ENCODE measurements at regions not wholly inside any gene's neighbourhood (a gene's known extent, or its start where the extent isn't known, plus 50 kb on each side); places are given as distances from the start of the nearest gene placed in this dataset.
A peak's percentile ranks its signal among the peaks of the same experiment; 100 is the strongest.

DNA sequence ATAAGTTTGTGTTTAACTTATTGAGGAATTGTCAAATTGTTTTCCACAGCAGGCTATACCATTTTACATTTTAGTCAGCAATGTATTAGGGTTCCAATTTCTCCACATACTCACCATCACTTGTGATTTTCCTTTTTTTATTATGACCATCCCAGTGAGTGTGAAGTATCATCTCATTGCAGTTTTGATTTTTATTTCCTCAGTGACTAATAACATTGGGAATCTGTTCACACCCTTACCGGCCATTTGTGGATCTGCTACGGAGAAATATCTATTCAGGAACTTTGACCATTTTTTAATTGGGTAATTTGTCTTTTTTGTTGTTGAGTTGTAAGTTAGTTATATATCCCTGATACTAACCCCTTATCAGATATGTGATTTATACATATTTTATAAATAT lies 54.8 kb upstream of the LMCD1 start:
- 88% methylated on average over 2 of the region's 2 CpGs for WGBS (ENCODE audit: insufficient coverage, low lambda C conversion rate)
- H3K27ac ChIP-seq (ENCODE audit: low read length) = no peak overlapping the region
- no peaks in the 10 kb centered on the region for H3K9me3 ChIP-seq (ENCODE audit: control insufficient read depth, low read depth, low read length)
- H3K4me1 ChIP-seq (ENCODE audit: control insufficient read depth, insufficient read depth, low read length) = peaks cover 25% of the 10 kb centered on the region
- H3K27me3 ChIP-seq (ENCODE audit: control insufficient read depth, insufficient read depth, low read length) = no peaks in the 10 kb centered on the region
- no peaks in the 10 kb centered on the region for H3K36me3 ChIP-seq (ENCODE audit: control insufficient read depth, insufficient read depth, low read length)
- DNase-seq = no peak
- H3K4me3 ChIP-seq (ENCODE audit: low read length) = no peak overlapping the region

DNA sequence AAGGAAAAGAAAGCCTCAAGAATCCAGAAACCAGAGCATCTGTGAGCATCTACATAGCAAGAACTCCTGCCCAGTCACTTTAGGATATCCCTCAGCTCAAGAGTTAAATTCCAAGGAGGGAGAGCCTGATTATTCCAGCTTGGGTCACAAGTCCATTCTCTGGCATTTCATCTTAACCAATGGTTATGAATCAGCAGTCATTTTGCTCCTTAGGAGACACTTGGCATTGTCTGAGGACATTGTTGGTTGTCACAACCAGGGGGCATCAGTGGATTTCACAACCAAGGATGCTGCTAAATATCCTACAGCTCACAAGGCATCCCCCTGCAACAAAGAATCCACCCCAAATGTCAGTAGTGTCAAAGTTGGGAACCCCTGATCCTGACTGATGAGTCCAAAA lies 51.0 kb upstream of the LMCD1 start:
- H3K27ac ChIP-seq (ENCODE audit: low read length) = no peak overlapping the region
- no peaks in the 10 kb centered on the region for H3K36me3 ChIP-seq (ENCODE audit: control insufficient read depth, insufficient read depth, low read length)
- DNase-seq = peak in 1 of 2 donors; percentile 47
- no peaks in the 10 kb centered on the region for H3K9me3 ChIP-seq (ENCODE audit: control insufficient read depth, low read depth, low read length)
- no peaks in the 10 kb centered on the region for H3K4me1 ChIP-seq (ENCODE audit: control insufficient read depth, insufficient read depth, low read length)
- H3K27me3 ChIP-seq (ENCODE audit: control insufficient read depth, insufficient read depth, low read length) = no peaks in the 10 kb centered on the region
- no peak overlapping the region for H3K4me3 ChIP-seq (ENCODE audit: low read length)

DNA sequence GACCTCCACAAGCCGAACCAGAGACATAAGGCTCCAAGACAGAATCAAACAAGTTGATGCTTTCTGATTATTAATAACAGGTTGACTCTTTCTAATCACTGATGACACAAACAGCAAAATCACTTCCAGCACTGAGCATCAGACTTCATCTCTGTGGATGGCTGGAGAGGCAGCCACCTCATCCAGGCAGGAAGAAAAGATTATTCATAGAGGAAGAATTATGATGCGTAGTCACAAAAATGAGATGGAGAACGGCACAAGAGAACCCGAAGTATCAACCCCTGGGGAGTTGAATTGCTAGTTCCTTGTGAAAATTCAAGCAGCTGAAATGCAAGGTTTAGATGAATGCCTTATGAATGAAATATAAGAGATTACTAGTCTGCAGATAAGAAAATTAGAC lies 49.9 kb upstream of the LMCD1 start:
- no peak overlapping the region for H3K4me3 ChIP-seq (ENCODE audit: low read length)
- 100% methylated on average over 1 of the region's 4 CpGs for WGBS (ENCODE audit: insufficient coverage, low lambda C conversion rate)
- no peaks in the 10 kb centered on the region for H3K4me1 ChIP-seq (ENCODE audit: control insufficient read depth, insufficient read depth, low read length)
- no peaks in the 10 kb centered on the region for H3K9me3 ChIP-seq (ENCODE audit: control insufficient read depth, low read depth, low read length)
- no peak overlapping the region for H3K27ac ChIP-seq (ENCODE audit: low read length)
- DNase-seq = no peak
- no peaks in the 10 kb centered on the region for H3K36me3 ChIP-seq (ENCODE audit: control insufficient read depth, insufficient read depth, low read length)
- no peaks in the 10 kb centered on the region for H3K27me3 ChIP-seq (ENCODE audit: control insufficient read depth, insufficient read depth, low read length)

All from large intestine (tissue), 3 donors.